ENCODE measurements at regions not wholly inside any gene's neighbourhood (a gene's known extent, or its start where the extent isn't known, plus 50 kb on each side); places are given as distances from the start of the nearest gene placed in this dataset.
A peak's percentile ranks its signal among the peaks of the same experiment; 100 is the strongest.

- no peak for DNase-seq
- no peak overlapping the region for H2AK9ac ChIP-seq (replicated peaks; ENCODE audit: low read depth, low read length, poor library complexity)
- no peak overlapping the region for H2BK120ac ChIP-seq (ENCODE audit: low read depth, low read length)
- H4K8ac ChIP-seq (ENCODE audit: low read depth in 2 of 2, low read length in 2 of 2) = no peak overlapping the region
- CTCF ChIA-PET = interaction anchor here (1.1 kb wide), 1 partner anchor 40 kb away, joined by 4 read pairs; no protein-coding TSS in a partner anchor
- H3K79me1 ChIP-seq (ENCODE audit: low read depth in 1 of 2, low read length in 2 of 2) = no peaks in the 10 kb centered on the region
- H3K23ac ChIP-seq (ENCODE audit: low read depth, low read length) = no peak overlapping the region
- no TSS peak for BruUV-seq (replicated peaks)
- intact Hi-C loops (cut with micrococcal nuclease) = no loop called here
- H3K27ac ChIP-seq (ENCODE audit: insufficient read depth, low read length) = no peak overlapping the region
- no peak overlapping the region for H2AK5ac ChIP-seq (ENCODE audit: low read depth, low read length)
- no peak overlapping the region; the same call in 1 of the 2 replicates for H4K5ac ChIP-seq (ENCODE audit: low read depth, low read length)
- H4K20me1 ChIP-seq (ENCODE audit: insufficient read depth, low read length) = no peaks in the 10 kb centered on the region
- no peak overlapping the region for H3K4me2 ChIP-seq (ENCODE audit: low read depth, low read length)
- H2BK5ac ChIP-seq (ENCODE audit: low read depth, low read length, poor library complexity, severe bottlenecking) = no peak overlapping the region
- H3K36me3 ChIP-seq (ENCODE audit: control insufficient read depth, insufficient read depth, low read length) = no peaks in the 10 kb centered on the region
- H3K56ac ChIP-seq (ENCODE audit: extremely low read depth, insufficient read depth, low read length) = no peak overlapping the region
- H2BK15ac ChIP-seq (ENCODE audit: low read depth, low read length) = no peak overlapping the region
- H3K9me1 ChIP-seq (ENCODE audit: insufficient read depth, low read length) = no peaks in the 10 kb centered on the region
- no peak for ATAC-seq (ENCODE audit: low read depth)
- H3K27me3 ChIP-seq (ENCODE audit: control insufficient read depth, insufficient read depth, low read length) = no peaks in the 10 kb centered on the region; the same call in 1 of the 2 replicates
- no peak overlapping the region for H3K4ac ChIP-seq (ENCODE audit: low read depth, low read length)
- no peak overlapping the region for H3K4me3 ChIP-seq (ENCODE audit: insufficient read depth, low read depth, low read length)
- dilution Hi-C loops (cut with HindIII; ENCODE audit: low sequenced_read_pairs, unreplicated experiment) = no loop called here
- no peak overlapping the region for H4K91ac ChIP-seq (ENCODE audit: insufficient read depth, low read depth, low read length)
- H2BK20ac ChIP-seq (ENCODE audit: low read depth, low read length) = no peak overlapping the region
- H3K14ac ChIP-seq (replicated peaks; ENCODE audit: low read depth, low read length) = no peak overlapping the region
- POLR2A ChIA-PET (ENCODE audit: unreplicated experiment) = no interaction called here
- H3K9ac ChIP-seq (ENCODE audit: low read depth, low read length) = no peak overlapping the region
- TF ChIP-seq MXI1 (IDR thresholded peaks at IDR 0.05; ENCODE audit: borderline replicate concordance, low read depth, low read length) (no peak), CTCF (conservative IDR thresholded peaks at IDR 0.05; ENCODE audit: low read depth, low read length) (no peak), MAFK (IDR thresholded peaks at IDR 0.05; ENCODE audit: low read depth, low read length) (no peak), CEBPB (IDR thresholded peaks at IDR 0.05; ENCODE audit: low read depth, low read length) (no peak), RCOR1 (IDR thresholded peaks at IDR 0.05; ENCODE audit: insufficient replicate concordance, low read length) (no peak), SMC3 (IDR thresholded peaks at IDR 0.05; ENCODE audit: low read depth, low read length) (no peak), POLR2A (IDR thresholded peaks at IDR 0.05; ENCODE audit: low read depth, low read length) (no peak), FOS (IDR thresholded peaks at IDR 0.05; ENCODE audit: low read depth, low read length) (no peak), BHLHE40 (IDR thresholded peaks at IDR 0.05; ENCODE audit: low read depth, low read length) (no peak), NFE2L2 (IDR thresholded peaks at IDR 0.05; ENCODE audit: low read depth, low read length) (no peak)
- in situ Hi-C loops (cut with MboI; ENCODE audit: low sequenced_read_pairs) = no loop called here
- no peaks in the 10 kb centered on the region for H3K4me1 ChIP-seq (ENCODE audit: control insufficient read depth, insufficient read depth, low read length)
- H3K18ac ChIP-seq (ENCODE audit: low read depth, low read length) = peak overlapping the region; percentile 35; the same call in 1 of the 2 replicates
- H2AFZ ChIP-seq (replicated peaks; ENCODE audit: low read length, poor library complexity) = no peak overlapping the region
- no peaks in the 10 kb centered on the region; the same call in 1 of the 2 replicates for H3K9me3 ChIP-seq (ENCODE audit: control insufficient read depth, insufficient read depth, low read length)
These were observed 97.3 kb upstream of the HMCN1 start for GRCh38 chr1:185636848-185637247.

All from IMR-90 (cell line).